HEK293 (cell line): ENCODE measurements at regions not wholly inside any gene's neighbourhood (a gene's known extent, or its start where the extent isn't known, plus 50 kb on each side); places are given as distances from the start of the nearest gene placed in this dataset.

ENCODE experiments used
- CTCF ChIA-PET: fragments of 350-600 bp; formaldehyde crosslinking; extraction: SDS; loops from one replicate; lab custom pipeline; 2021; ENCODE audit warnings: antibody characterized with exemption; lab: Yijun Ruan, JAX
- POLR2A ChIA-PET: fragments of 300-600 bp; formaldehyde crosslinking; extraction: SDS; loops from one replicate; lab custom pipeline; 2020; ENCODE audit warnings: antibody characterized with exemption, inconsistent platforms; lab: Yijun Ruan, JAX
- H3K27ac ChIP-seq: fragments of 200-500 bp; sonication (Bioruptor generic); 2 replicates; pipeline ENCODE4 v1.5.1; 2014; ENCODE audit warnings: low read depth, low read length, control low read depth, inconsistent platforms; ENCODE audit errors: extremely low read depth
- H3K36me3 ChIP-seq, 2 experiments: fragments of 200-500 bp in 1 of 2; sonication (Bioruptor generic) in 1 of 2; 1 replicate in 1 of 2; 2 replicates in 1 of 2; pipeline ENCODE4 v1.5.1; 2014 to 2017; ENCODE audit warnings: inconsistent platforms in 2 of 2, low read length in 2 of 2; ENCODE audit not compliant: control insufficient read depth in 2 of 2, insufficient read depth in 1 of 2
- H3K4me1 ChIP-seq: fragments of 200-500 bp; sonication (Bioruptor generic); 2 replicates; pipeline ENCODE4 v1.5.1; 2014; ENCODE audit warnings: mild to moderate bottlenecking, low read length, inconsistent platforms; ENCODE audit not compliant: control insufficient read depth, insufficient read depth
- H3K4me3 ChIP-seq: 2 replicates; pipeline ENCODE4 v1.5.1; 2011; ENCODE audit warnings: low read depth, mild to moderate bottlenecking, control low read depth, low read length, moderate library complexity
- H3K9me3 ChIP-seq: fragments of 200-500 bp; sonication (Bioruptor generic); 2 replicates; pipeline ENCODE4 v1.5.1; 2014; ENCODE audit warnings: low read depth, low read length, inconsistent platforms; ENCODE audit not compliant: control insufficient read depth, insufficient read depth
- ATF2 ChIP-seq: fragments of 450-650 bp; formaldehyde crosslinking; IDR thresholded peaks from 2 replicates; pipeline ENCODE4 v1.5.1; 2016; ENCODE audit warnings: missing biosample characterization, missing genetic modification characterization, low read depth
- EGR2 ChIP-seq: fragments of 450-650 bp; formaldehyde crosslinking; IDR thresholded peaks from 2 replicates; pipeline ENCODE4 v1.5.1; 2016; ENCODE audit warnings: low read depth, missing biosample characterization, missing genetic modification characterization
- GLIS1 ChIP-seq: fragments of 450-650 bp; formaldehyde crosslinking; IDR thresholded peaks from 2 replicates; pipeline ENCODE4 v1.5.1; 2016; ENCODE audit warnings: missing biosample characterization, missing genetic modification characterization
- KLF17 ChIP-seq: fragments of 450-650 bp; formaldehyde crosslinking; IDR thresholded peaks from 2 replicates; pipeline ENCODE4 v1.5.1; 2016; ENCODE audit warnings: missing biosample characterization, missing genetic modification characterization
- PRDM1 ChIP-seq: fragments of 450-650 bp; formaldehyde crosslinking; IDR thresholded peaks from 2 replicates; pipeline ENCODE4; 2016; ENCODE audit warnings: missing biosample characterization, missing genetic modification characterization
- PRDM2 ChIP-seq: fragments of 450-650 bp; formaldehyde crosslinking; IDR thresholded peaks from 2 replicates; pipeline ENCODE4 v1.5.1; 2016; ENCODE audit warnings: missing biosample characterization, missing genetic modification characterization, borderline replicate concordance
- SCRT2 ChIP-seq: fragments of 450-650 bp; formaldehyde crosslinking; IDR thresholded peaks from 2 replicates; pipeline ENCODE4 v1.5.1; 2016; ENCODE audit warnings: missing biosample characterization, missing genetic modification characterization
- ZFP3 ChIP-seq: fragments of 450-650 bp; formaldehyde crosslinking; IDR thresholded peaks from 2 replicates; pipeline ENCODE4 v1.5.1; 2016; ENCODE audit warnings: low read depth, missing biosample characterization, missing genetic modification characterization
- ZFP69B ChIP-seq: fragments of 450-650 bp; formaldehyde crosslinking; IDR thresholded peaks from 2 replicates; pipeline ENCODE4 v1.5.1; 2016; ENCODE audit warnings: missing biosample characterization, missing genetic modification characterization
- ZNF133 ChIP-seq: fragments of 450-650 bp; formaldehyde crosslinking; IDR thresholded peaks from 2 replicates; pipeline ENCODE4 v1.5.1; 2016; ENCODE audit warnings: missing biosample characterization, missing genetic modification characterization
- ZNF292 ChIP-seq: fragments of 450-650 bp; formaldehyde crosslinking; IDR thresholded peaks from 2 replicates; pipeline ENCODE4 v1.5.1; 2016; ENCODE audit warnings: low read depth, missing biosample characterization, missing genetic modification characterization, borderline replicate concordance
- ZNF311 ChIP-seq: fragments of 450-650 bp; formaldehyde crosslinking; IDR thresholded peaks from 2 replicates; pipeline ENCODE4 v1.5.1; 2017; ENCODE audit warnings: missing biosample characterization, missing genetic modification characterization, borderline replicate concordance
- ZNF37A ChIP-seq: fragments of 450-650 bp; IDR thresholded peaks from 2 replicates; pipeline ENCODE4 v1.5.1; 2018; ENCODE audit warnings: missing biosample characterization, missing genetic modification characterization
- ZNF449 ChIP-seq: fragments of 450-650 bp; formaldehyde crosslinking; IDR thresholded peaks from 2 replicates; pipeline ENCODE4 v1.5.1; 2017; ENCODE audit warnings: missing biosample characterization, mild to moderate bottlenecking, missing genetic modification characterization, moderate library complexity
- ZNF514 ChIP-seq: fragments of 450-650 bp; formaldehyde crosslinking; IDR thresholded peaks from 2 replicates; pipeline ENCODE4 v1.5.1; 2016; ENCODE audit warnings: missing biosample characterization, missing genetic modification characterization
- ZNF585B ChIP-seq: fragments of 450-650 bp; formaldehyde crosslinking; IDR thresholded peaks from 2 replicates; pipeline ENCODE4 v1.5.1; 2016; ENCODE audit warnings: missing biosample characterization, missing genetic modification characterization
- ZNF629 ChIP-seq: fragments of 450-650 bp; formaldehyde crosslinking; IDR thresholded peaks from 2 replicates; pipeline ENCODE4 v1.5.1; 2017; ENCODE audit warnings: missing biosample characterization, missing genetic modification characterization
- ZSCAN23 ChIP-seq: fragments of 450-650 bp; formaldehyde crosslinking; IDR thresholded peaks from 2 replicates; pipeline ENCODE4 v1.5.1; 2016; ENCODE audit warnings: missing biosample characterization, missing genetic modification characterization

- no peak for TF ChIP-seq ATF2 (tag by site-specific recombination)
- no peak for TF ChIP-seq SCRT2 (tag by site-specific recombination)
- no peak for TF ChIP-seq ZNF449
- no peak for TF ChIP-seq ZNF585B (tag by site-specific recombination)
- TF ChIP-seq ZNF37A (tag by site-specific recombination) = no peak
Observed at GRCh38 chr21:23014021-23014420, 2015.8 kb downstream of the NCAM2 start (continued).

GRCh38 chr21:23016617-23017016 lies 2018.4 kb downstream of the NCAM2 start:
- CTCF ChIA-PET = interaction anchor here (0.6 to 0.8 kb wide), 2 partner anchors 10 to 678 kb away, joined by 3 to 4 read pairs; no protein-coding TSS in a partner anchor

GRCh38 chr21:23017989-23018388 lies 2019.8 kb downstream of the NCAM2 start:
- Histone ChIP-seq H3K36me3 (no peaks in the 10 kb centered on the region), H3K4me1 (no peaks in the 10 kb centered on the region), H3K4me3 (no peak overlapping the region), H3K27ac (no peak overlapping the region), H3K9me3 (no peaks in the 10 kb centered on the region; the same call in 1 of the 2 replicates)
- CTCF ChIA-PET = interaction anchor here (0.6 kb wide), 1 partner anchor 99 kb away, joined by 3 read pairs; no protein-coding TSS in a partner anchor
- no peak for TF ChIP-seq EGR2 (tag by site-specific recombination)
- no peak for TF ChIP-seq GLIS1 (tag by site-specific recombination)
- TF ChIP-seq KLF17 (tag by site-specific recombination) = no peak
- TF ChIP-seq ZSCAN23 (tag by site-specific recombination) = no peak
- no peak for TF ChIP-seq ZNF292
- no peak for TF ChIP-seq ZFP69B (tag by site-specific recombination)
- POLR2A ChIA-PET = no interaction called here

More at GRCh38 chr21:23016617-23017016, 2018.4 kb downstream of the NCAM2 start:
- no peaks in the 10 kb centered on the region for H3K36me3 ChIP-seq
- POLR2A ChIA-PET = no interaction called here
- no peak overlapping the region for H3K27ac ChIP-seq
- no peaks in the 10 kb centered on the region; the same call in 1 of the 2 replicates for H3K9me3 ChIP-seq
- no peak overlapping the region for H3K4me3 ChIP-seq
- no peaks in the 10 kb centered on the region for H3K4me1 ChIP-seq
- TF ChIP-seq ZFP3 (tag by site-specific recombination) = no peak
- no peak for TF ChIP-seq KLF17 (tag by site-specific recombination)
- TF ChIP-seq PRDM1 (tag by site-specific recombination) = 0 out of 2 replicates have a peak, but pooled peaks have one; percentile 27
- no peak for TF ChIP-seq ZNF629 (tag by site-specific recombination)

GRCh38 chr21:23020969-23021368 lies 2022.8 kb downstream of the NCAM2 start:
- CTCF ChIA-PET = no interaction called here
- Histone ChIP-seq H3K36me3 (no peaks in the 10 kb centered on the region), H3K4me1 (no peaks in the 10 kb centered on the region), H3K9me3 (no peaks in the 10 kb centered on the region; the same call in 1 of the 2 replicates), H3K27ac (no peak overlapping the region), H3K4me3 (no peak overlapping the region)
- POLR2A ChIA-PET = no interaction called here
- TF ChIP-seq ZNF133 (tag by site-specific recombination) = no peak
- TF ChIP-seq PRDM2 (tag by site-specific recombination) = no peak
- no peak for TF ChIP-seq ZNF514
- no peak for TF ChIP-seq ZNF311 (tag by site-specific recombination)
